Medulla oblongata (tissue), 1 donor: ENCODE measurements at regions not wholly inside any gene's neighbourhood (a gene's known extent, or its start where the extent isn't known, plus 50 kb on each side); places are given as distances from the start of the nearest gene placed in this dataset.

Source experiments
- DNase-seq: peaks from one replicate; pipeline ENCODE4 v3.0.0-alpha.2; 2015; ENCODE audit errors: extremely low spot score

DNA sequence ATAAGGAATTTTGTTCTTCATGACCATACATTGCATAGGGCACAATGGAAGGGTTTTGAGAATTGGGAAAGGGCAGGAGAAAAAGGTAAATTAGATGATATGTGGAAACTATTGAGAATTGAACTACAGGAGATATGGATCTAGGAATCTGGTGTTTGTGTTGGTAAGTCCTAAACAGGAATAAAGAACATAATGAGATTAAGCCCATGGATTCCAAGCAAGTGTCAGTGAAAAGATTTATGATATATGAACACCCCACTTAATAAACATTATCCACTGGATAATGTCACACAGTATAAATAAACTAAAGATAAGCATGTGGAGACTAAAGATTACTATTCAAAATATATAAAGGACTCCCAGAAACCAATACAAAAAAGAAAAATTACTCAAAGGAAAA lies 98.2 kb downstream of the TNFSF18 start:
- DNase-seq: no peak

DNA sequence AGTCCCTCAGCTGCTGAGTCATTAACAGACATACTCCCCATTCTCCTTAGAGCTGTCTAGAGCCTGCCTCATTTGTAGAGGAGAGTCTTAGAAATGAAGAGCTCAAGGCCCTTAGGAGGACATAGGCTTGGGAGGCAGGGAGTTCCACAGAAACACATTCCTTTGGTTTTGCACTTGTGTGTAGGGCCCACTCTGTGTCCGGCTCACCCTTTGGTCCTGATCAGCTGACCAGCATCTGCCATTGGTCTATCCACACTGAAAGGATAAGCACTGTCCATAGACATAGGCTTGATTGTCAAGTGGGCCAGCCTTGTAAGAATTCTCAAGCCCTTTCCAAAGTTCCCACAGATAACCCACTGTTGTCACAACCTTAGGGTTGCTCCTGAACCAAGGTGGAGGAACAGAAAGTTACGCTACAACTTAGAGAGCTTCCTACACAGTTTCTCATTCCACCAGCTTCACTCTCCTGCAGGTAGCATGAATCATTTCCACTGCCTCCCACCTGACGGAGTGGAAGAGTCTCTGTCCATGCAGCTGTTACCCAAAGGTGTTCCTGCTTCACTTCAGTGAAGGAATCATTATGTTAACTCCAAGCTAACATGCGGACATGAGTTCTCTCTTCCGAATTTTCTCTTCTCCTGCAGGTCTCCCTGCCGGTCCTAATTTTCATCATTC lies 96.1 kb downstream of the TNFSF18 start:
- DNase-seq: no peak

DNA sequence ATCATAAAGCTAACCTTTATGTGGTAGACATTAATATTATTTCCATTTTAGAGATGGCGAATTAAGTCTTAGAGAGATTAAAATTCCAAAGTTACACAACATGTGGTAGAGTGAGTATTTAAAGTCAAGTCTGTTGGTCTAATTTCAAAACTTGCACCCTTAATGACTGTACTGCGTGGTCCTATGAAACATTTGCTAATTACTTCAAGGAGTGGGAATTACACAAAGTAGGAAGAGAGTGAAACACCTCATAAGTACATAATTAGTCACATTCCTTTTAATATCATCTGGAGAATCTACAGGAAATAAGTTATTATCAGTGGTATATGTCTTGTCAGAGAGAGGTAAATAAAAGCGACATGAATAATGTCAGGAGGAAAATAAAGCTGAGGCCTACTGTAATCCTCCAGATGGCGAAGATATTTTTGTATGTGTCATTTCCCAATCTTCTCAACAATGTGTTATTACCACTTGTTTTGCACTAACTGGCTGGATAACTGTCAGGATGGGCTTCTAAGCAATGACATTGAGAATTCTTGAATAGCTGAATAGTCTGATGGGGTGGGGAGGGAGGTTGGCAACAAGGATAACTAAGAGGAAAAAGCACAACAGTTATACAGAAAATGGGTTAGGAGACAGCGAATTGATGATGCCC lies 95.5 kb downstream of the TNFSF18 start:
- DNase-seq: no peak

DNA sequence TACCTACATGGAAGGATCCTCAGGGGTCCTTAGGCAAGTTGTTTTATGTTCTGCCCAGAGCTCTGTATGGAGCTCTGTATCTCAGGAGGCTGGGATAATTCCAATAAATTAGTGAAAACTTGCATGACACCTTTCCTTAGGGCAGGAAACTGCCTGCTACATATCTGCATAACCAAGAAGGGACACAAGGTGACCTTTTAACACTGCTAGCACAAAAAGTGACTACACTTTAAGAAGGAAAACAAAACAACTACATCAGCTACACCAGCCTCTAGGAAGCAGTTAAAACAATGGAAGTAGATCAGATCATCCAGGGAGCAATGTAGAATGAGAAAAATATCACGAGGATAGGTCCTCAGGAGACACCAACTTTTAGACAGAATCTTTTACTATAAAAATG lies 93.9 kb downstream of the TNFSF18 start:
- no peak for DNase-seq

DNA sequence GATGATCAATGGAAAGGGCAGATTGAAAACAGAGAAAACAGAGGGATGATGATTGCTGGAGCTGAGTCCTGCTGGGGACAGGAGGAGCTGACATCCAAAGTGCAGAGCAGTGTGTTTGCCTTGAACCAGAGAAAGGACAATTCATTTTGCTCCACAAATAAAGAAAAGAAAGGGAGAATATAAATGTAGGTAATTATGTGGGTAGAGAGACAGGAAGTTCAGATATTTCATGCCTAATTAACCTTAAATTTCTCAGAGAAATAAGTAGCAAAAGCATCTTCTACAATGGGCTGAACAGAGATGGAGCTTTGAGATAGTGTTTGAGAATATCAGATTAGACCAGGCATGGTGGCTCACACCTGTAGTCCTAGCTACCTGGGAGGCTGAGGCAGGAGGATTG lies 93.2 kb downstream of the TNFSF18 start:
- DNase-seq: no peak

DNA sequence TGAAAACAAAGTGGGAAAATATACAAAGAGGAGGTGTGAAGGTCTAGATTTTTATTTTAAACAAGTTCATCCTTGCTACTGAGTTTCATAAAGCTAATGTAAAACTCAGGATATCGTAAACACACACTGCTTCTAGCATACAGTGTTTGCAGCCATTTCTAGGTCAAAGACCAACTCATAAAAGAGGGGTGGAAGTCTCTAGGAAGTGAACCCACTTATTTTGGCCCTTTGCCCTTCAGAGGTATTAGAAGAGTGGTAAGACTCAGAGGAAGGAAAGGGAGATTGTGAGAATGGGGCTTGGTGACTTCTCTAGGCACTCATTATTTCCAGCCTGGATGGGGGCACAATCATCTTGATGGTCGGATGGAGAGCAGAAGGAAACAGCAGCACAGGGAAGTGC lies 91.2 kb downstream of the TNFSF18 start:
- DNase-seq: no peak

DNA sequence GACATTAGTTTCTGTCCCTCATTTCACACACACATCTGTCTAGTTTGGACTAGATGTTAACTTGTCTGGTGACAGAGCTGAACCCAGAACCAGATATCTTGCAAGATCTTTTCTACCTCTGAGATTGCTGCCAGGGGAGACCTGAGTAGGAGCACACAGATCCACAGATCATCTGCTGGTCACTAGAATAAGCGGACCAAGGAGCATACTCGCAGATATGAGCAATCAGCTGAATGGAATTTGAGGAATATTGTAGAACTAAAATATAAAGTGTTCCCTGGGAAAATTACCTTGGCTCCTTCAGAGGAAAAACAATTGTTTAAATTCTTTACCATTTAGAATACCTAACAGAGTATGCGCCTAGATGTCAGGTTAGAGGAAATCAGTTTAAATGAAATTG lies 90.7 kb downstream of the TNFSF18 start:
- no peak for DNase-seq

DNA sequence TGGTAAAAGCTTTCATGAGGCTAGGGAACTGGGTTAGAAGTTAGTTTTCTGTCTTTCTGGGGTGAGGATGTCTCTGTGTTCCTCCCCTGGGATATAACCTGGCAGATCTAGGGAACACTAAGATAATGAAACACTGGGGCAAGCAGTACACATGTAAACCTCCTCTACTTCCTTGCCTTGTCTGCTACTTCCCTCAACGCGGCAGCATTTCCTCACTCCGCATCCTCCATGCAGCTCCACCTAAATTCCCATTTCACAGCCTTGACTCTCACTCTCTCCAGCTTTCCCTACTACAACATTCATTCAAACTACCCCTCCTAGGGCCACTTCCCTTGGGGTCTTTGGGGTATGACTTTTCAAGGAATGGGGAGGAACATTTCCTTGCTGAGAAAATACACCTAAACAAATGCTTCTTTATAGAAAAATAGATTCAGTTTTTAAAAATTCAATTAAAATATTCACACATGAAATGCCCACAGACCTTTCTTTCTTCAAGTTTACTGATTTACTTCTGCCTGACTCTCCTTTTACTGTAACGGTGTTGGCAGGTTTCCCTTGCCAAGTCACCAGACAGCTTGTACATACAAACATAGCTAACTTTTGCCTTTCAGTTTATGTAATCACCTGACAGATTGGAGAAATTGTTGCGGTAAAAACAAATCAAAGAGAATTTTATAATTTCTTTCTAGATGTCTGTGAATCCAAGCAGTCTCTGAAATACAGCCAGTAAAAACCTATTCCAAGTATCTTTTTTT lies 90.1 kb downstream of the TNFSF18 start:
- DNase-seq: no peak

DNA sequence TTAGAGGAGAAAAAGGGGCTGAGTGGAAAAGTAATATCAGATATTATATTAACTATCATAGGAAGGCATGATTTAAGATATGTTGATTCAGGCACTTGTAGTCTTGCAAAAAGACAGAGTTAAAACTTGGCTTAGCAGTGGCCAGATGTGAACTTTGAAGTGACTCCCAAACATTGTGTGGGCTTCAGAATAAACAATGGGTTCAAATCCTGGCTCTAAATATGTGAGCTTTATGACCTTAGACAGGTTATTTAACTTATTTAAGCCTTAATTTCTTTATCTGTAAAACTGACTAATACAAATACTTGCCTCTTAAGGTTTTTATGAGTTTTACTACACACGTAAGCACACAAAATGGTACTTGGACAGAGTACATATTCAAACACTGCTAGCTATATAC lies 85.9 kb downstream of the TNFSF18 start:
- DNase-seq: no peak

DNA sequence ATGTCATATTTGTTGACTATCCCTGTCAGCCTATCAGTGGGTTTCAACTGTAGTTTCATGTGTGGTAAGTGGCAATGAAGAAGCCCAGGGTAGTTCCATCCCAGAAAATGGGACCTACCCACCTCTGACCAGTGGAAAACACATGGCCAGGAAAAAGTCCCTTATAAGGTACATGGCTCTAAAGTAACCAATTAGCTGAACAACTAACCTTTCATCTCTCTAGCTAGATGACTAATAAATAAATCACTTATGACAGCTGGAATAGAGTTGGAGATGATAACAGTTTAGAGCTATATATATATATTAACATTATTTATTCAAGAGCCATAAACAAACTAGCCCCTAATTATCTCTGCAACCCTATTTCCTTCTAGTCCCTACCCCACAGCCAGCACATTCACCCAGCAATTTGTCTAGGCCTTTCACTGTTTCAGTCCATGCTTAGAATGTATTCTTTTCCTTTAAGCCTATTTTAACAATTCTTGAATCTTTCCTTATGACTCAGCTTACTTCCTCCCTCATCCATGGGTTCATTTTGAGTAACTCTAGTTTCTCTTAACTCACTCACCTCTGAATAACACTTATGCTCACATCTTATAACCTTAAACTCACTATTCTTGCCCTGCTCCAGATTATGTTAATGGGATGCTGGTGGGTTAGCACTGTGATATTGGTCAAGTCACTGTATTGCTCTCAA lies 83.7 kb downstream of the TNFSF18 start:
- DNase-seq: no peak

DNA sequence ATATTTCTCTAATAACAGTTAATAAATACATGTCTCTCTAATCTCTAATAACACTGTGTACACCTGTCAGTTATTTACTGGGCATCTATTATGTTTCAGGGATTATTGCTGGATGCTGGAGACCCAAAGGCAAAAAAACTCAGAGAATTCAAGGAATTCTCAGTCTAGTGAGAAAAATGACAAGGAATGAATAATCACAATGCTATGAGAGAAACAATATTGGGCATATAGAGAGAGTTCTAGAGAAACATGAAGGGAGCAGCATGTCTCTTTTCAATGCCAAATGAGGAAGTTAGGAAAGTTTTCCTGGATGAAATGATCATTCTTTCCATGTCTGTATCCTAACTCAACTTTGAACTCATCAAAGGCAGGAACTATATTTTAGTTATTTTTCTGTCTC lies 82.8 kb downstream of the TNFSF18 start:
- no peak for DNase-seq

DNA sequence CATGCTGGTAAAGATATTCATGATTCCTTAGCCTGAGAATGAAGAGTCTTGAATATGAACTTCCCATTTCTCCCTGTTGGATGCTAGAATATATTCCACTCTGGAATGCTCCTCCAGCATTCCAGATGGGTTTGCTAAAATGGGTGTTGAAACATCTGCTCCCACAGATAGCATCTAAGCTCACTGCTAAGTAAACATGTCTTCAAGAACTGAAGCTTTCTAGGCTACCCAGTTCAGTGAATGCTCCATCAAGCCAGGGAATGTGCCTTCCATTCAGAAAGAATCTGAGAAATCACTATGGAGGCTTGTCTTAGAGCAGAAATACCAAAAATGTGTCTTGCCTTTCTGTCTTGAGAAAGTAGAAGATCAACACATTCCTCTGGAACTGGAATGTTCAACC lies 81.1 kb downstream of the TNFSF18 start:
- no peak for DNase-seq

DNA sequence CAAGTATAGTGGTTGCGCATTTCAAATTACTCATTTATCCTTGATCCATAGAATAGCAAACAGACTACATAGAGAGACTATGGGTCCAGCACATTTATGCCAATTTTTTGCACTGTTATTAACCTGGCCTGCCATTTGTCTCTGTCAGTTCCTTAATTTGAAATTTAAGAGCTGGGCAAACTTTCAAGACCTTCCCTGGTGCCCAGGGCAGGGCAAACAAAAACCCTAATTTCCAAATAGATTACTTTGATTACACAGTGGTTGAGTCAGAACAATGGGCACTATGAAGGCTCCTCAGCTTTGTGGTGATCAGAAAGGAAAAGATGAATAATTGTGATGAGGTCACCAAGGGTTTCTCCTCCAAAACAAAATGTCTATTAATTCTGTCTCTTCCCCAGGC lies 80.6 kb downstream of the TNFSF18 start:
- DNase-seq: no peak

DNA sequence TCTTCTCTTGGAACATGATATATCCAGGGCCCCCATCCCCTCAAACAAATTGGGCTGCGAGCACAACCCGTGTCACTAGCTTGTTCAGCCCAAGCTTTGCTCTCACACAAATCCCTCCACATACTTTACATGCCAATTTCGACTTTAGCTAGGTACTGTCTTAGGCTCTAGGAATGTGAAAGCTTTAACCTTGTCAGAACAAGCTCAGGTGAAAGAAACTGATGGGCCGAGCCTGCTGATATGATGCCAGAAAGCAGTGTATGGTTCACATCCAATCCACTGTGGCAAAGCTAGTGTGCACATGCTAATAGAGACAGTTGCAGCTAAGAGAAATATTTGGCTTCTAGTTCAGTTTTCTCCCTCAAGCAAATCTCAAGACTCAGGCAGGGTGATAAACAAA lies 79.5 kb downstream of the TNFSF18 start:
- DNase-seq: no peak

DNA sequence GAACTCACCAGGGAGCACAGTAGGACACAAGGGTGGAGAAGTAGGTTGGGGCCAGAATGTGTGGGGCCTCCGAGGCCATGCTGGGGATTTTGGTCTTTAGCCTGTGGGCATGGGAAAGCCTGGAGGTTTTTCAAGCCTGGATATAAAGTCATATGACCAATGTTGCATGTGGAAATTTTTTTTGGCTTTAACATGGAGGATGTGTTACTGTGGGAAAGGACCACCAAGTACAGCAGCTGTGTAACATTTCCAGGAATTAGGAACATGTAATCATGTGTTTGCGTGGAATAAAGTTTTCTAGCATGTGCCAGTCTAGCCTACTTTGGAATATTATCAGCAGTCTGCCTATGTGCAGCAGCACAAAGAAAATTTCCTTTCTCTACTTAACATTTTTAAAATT lies 78.5 kb downstream of the TNFSF18 start:
- no peak for DNase-seq

DNA sequence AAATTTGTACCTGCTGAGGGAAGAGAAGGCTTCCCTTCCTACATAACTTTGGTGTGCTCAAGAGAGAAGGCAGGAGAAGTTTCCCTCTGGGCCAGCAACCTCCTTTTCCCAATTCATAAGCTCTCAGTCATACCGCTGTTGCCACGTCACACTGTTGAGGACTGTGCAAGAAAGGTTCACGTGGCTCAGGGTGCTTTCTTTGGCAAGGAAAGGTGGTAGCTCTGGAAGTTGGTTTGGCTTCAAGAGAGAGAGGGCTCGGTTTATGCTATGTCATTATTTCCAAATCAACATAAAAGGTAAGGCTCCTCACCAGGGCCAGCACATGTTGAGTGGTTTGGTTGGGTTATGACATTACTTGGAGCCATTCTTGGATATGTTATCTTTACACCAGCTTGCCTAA lies 77.3 kb downstream of the TNFSF18 start:
- DNase-seq: no peak

DNA sequence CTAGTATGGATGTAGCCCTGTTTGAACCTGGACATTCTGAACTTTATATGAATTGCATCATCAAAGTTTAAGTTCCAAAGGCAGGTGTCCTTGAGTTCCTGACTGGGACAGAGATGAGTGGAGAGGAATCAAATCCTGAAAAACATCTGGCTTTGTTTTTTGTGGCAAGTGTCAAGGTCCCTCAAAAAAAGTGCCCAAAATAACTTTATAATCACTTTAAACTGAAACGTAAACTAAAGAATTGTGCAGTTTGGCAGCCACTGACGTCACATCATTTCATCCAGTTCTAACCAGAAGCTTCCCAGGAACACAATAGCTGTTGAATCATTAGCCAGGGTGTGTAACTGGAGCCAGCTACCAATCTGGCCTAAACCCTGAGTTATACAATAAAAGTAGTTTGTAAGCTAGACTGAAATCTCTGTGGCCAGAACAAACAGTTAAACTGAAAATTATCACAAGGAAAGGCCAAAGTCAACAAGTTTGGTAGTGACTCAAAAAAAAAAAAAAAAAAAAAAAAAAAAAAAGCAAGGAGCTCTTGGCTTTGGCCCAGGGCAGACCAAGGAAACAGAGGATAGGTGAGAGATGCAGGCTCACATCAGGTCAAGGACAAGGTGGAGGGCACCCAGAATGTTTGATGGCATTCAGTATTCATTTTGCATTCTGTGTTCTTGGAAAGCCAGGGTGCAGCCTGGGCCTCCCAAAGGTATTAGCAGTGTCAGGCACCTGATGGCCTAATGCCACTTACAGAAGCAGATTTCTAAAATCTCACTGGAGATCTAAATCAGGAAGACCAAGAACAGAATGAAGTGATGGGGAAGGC lies 74.3 kb downstream of the TNFSF18 start:
- DNase-seq: no peak

DNA sequence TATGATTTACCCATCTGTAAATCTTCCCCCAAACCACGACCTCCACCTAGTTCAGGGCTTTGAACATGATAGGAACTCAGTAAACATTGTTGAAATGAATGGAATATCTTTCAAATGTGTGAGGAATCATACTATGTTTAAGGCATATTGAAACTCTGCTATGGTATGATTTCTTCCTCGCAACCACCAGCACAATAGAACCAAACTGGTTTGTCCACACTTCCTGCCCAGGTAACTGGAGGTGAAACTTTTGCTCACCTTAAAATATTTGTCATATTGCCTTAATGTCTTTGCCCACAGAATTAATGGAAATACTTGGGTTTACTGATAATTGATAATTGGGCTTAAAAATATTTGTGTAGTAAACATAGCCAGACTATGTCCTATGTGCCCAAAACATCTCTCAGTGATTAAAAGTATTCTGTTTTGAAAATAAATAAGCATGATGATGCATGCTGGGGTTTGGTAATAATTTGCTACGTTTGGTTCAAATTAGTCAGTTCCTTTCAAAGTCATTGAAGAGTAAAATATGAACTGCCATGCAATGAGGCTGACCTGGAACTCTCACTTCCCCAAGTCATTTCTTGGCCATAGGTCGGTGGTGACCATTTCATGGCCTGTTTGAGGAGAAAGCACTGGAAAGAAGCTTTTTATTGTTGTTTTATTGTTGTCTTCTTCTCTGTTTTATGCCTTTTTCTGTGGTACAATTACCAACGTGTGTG lies 73.3 kb downstream of the TNFSF18 start:
- DNase-seq: no peak

DNA sequence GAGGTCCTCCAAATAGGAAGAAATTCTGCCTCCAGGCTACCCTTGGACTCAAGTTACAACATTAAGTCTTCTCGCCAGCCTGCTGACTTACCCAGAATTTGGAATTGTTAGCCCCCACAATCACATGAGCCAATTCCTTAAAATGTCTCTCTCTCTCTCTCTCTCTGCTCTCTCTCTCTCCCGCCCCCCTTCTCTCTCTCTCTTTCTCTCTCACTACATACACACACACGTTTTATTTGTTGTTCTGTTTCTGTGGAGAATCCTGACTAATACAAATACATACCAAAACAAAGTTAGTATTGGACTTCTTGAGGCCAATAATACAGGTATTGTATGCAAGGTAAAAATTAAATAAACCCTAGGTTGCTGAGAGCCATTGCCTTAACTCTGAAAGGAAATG lies 72.1 kb downstream of the TNFSF18 start:
- DNase-seq: no peak

DNA sequence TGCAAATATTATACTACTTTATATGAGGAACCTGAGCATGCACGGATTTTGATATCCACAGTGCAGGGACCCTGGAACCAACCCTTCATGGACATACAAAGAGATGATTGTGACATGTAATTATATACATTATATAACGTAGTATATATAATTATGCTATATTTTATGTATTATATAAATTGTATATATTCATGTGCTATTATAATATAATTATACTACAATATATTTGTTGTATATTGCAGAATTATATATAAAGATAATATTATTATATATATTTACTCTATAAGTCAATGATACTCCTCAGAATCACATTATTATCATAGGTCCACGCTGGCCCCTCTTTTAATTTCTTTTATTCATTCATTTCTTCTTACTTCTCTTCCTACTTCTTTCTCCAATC lies 70.9 kb downstream of the TNFSF18 start:
- DNase-seq: no peak

DNA sequence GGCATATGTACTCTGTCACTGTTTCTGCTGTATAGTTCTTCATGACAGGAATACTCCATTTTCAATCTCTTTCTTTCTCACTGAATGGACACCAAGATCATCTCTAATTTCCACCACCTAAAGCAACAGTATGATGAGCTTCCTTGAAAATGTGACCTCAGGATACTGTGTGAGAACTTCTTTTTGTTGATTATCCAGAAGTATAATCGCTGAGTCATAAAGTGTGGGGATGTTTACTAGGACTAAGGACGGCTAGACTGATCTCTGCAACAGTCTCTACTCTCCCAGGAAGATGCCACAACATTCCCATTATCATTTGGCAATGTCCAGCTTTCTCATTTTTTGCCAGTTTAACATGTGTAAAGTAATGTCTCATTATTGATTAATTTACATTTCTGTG lies 70.3 kb downstream of the TNFSF18 start:
- no peak for DNase-seq
